ENCODE measurements at regions not wholly inside any gene's neighbourhood (a gene's known extent, or its start where the extent isn't known, plus 50 kb on each side); places are given as distances from the start of the nearest gene placed in this dataset.
A peak's percentile ranks its signal among the peaks of the same experiment; 100 is the strongest.
"Not testable (repeated sequence)": the region's sequence is repeated elsewhere in the genome, so short reads cannot be mapped to it uniquely, and the experiment has no call there.

DNA sequence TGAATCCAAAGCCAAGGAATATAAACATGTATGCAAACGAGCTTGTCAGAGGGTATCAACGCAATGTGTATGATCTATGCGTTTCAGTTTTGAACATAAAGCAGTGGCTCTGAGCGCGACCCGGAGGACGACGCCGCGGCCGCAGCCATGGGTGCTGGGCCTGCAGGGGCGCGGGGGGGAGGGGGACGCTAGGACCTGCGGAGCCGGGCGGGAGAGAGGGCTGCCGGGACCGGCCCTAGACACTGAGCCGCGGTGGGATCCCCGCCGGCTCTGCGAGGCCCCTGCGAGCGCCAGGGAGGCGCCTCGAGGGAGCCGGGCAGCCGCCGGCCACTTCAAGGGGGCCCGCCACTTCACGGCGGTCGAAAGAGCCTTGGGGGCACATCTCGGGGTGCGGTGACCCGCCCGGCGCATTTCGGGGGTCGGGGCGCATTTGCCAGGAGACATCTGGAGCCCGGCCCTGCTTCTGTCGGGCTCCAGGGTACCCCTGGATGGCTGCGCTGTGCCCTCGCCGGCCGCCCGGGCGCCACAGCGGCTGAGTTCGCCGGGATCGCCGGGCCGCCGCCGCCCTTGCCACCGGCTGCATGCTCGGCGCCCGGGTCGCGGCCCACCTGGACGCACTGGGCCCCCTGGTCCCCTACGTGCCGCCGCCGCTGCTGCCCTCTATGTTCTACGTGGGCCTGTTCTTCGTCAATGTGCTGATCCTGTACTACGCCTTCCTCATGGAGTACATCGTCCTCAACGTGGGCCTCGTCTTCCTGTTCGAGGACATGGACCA is 71.9 kb upstream of the NIPA1 start:
- CTCF ChIA-PET; DNase-seq; H3K4me1 Mint-ChIP-seq; H3K9me3 Mint-ChIP-seq (ENCODE audit: low read depth); H3K4me3 Mint-ChIP-seq; H3K27ac Mint-ChIP-seq; H3K36me3 Mint-ChIP-seq: not testable (repeated sequence)
- peak; percentile 42 for ATAC-seq
- H3K27me3 Mint-ChIP-seq, result peaks cover 44% of the 10 kb centered on the region

DNA sequence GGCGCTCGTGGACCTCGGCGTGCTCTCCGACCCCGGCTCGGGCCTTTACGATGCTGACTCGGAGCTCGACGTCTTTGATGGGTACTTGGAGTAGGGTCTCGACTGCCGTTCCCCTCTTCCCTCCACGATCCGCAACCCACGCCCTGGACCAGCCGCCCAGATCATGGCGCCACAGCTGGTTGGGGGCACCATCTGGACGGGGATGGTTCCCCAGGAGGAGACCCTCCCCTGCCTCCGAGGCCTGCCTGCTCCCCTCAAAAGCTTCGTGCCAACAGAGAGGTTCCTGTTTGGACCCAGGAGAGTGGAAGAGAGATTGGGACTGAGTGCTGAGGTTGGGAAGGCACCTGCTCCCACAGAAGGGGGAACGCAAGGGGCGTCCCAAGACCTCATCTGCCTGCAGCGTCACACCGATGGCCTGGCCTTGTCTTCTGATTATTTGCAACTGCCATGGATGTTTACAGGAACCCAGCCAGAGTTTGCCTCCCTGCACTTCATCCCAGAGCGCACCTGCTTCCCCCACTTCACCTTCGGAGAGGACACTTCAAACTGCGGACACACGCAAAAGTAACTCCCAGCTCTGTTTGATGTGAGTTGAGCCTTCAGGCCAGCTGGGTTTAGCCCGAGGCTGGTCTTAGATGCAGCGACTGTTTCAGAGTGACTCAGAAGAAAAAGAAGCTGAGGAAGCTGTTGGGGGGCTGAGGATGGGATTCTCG is 71.2 kb upstream of the NIPA1 start:
- H3K4me3 Mint-ChIP-seq; CTCF ChIA-PET; DNase-seq; H3K4me1 Mint-ChIP-seq; ATAC-seq; H3K27ac Mint-ChIP-seq; H3K9me3 Mint-ChIP-seq (ENCODE audit: low read depth); H3K36me3 Mint-ChIP-seq: not testable (repeated sequence)
- H3K27me3 Mint-ChIP-seq, result peaks cover 46% of the 10 kb centered on the region

- DNase-seq; H3K9me3 Mint-ChIP-seq (ENCODE audit: low read depth); ATAC-seq; H3K4me3 Mint-ChIP-seq; H3K4me1 Mint-ChIP-seq; H3K27ac Mint-ChIP-seq; H3K36me3 Mint-ChIP-seq; CTCF ChIA-PET: not testable (repeated sequence)
- peaks cover 44% of the 10 kb centered on the region for H3K27me3 Mint-ChIP-seq
Measured at GRCh38 chr15:22719980-22720379, 66.5 kb upstream of the NIPA1 start.

DNA sequence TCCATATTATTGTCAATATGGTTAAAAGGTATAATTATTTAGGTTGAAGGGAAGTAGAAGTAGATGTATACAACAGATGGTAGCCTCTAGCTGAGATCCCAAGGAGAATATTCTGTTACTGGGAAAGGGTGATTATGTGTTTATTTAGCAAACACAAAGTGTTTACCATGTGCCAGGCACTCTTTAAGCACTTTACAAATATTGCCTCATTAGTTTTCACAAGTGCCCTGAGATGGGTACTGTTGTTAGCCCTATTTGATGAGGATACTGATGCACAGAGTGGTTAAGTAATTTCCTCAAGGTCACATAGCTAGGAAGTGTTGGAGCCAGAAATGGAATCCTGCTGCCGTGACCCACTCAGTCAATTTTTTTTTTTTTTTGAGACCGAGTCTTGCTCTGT is 60.3 kb upstream of the NIPA1 start:
- H3K27me3 Mint-ChIP-seq, result peaks cover 24% of the 10 kb centered on the region
- H3K36me3 Mint-ChIP-seq; H3K27ac Mint-ChIP-seq; ATAC-seq; H3K4me1 Mint-ChIP-seq; H3K4me3 Mint-ChIP-seq; DNase-seq; CTCF ChIA-PET; H3K9me3 Mint-ChIP-seq (ENCODE audit: low read depth): not testable (repeated sequence)

DNA sequence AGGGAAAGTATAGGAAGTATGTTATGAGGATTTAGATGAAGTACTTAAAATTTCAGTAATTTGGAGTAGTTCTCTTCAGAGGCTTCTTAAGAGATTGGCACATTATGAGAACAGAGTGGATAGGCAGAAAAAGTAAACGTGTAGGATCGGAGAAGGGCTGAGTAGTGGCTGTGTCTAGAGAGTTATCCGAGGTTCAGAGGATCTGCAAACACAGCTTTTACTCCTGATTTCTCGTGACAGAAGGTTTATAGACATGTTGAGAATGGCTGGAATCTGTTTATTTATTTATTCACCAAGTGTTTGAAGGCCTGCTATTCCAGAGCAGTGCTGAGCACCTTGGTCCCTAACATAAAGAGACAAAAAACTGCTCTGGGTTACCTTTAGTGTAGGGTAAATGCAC is 51.4 kb upstream of the NIPA1 start:
- H3K27me3 Mint-ChIP-seq, result peaks cover 38% of the 10 kb centered on the region
- CTCF ChIA-PET; H3K9me3 Mint-ChIP-seq (ENCODE audit: low read depth); H3K36me3 Mint-ChIP-seq; H3K4me3 Mint-ChIP-seq; ATAC-seq; DNase-seq; H3K4me1 Mint-ChIP-seq; H3K27ac Mint-ChIP-seq: not testable (repeated sequence)

- no peak for DNase-seq
- H3K9me3 Mint-ChIP-seq (ENCODE audit: low read depth), result no peaks in the 10 kb centered on the region
- CTCF ChIA-PET, result no interaction called here
- peaks cover 41% of the 10 kb centered on the region for H3K27me3 Mint-ChIP-seq
- H3K4me3 Mint-ChIP-seq, result no peak overlapping the region
- H3K4me1 Mint-ChIP-seq, result peaks cover 9% of the 10 kb centered on the region
- H3K36me3 Mint-ChIP-seq, result no peaks in the 10 kb centered on the region
- ATAC-seq, result no peak
- H3K27ac Mint-ChIP-seq, result no peak overlapping the region
Measured at GRCh38 chr15:22735781-22736180, 50.7 kb upstream of the NIPA1 start.

GRCh38 chr15:22736200-22736599 is 50.2 kb upstream of the NIPA1 start:
- H3K4me1 Mint-ChIP-seq; DNase-seq; H3K9me3 Mint-ChIP-seq (ENCODE audit: low read depth); H3K27ac Mint-ChIP-seq; CTCF ChIA-PET; H3K36me3 Mint-ChIP-seq; H3K4me3 Mint-ChIP-seq; ATAC-seq: not testable (repeated sequence)
- H3K27me3 Mint-ChIP-seq, result peaks cover 40% of the 10 kb centered on the region

Data from activated CD8-positive, alpha-beta memory T cell treated with anti-CD3 and anti-CD28 coated beads, Interleukin-2, amount 10 ng/mL, durations not matched to agents 7 days and 5 days (primary cell).